ENCODE measurements at regions not wholly inside any gene's neighbourhood (a gene's known extent, or its start where the extent isn't known, plus 50 kb on each side); places are given as distances from the start of the nearest gene placed in this dataset.

DNA sequence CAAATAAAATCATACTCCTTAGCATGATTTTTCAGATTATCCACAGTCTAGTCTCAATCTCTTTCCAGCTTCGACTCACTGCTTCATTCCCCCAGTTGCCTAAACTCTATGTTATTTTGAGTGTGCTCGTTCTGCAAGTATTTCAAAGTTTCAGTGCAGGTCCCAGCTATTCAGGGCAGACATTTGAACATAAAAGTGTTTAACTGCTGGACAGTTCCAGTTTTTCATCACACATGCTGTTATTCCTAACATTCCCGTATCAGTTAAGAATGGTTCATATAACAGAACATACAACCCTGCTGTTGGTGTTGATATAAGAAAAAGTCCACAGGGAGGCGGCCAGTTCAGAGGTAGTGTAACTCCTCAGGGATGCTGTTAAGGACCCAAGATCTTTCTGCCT lies 113.3 kb downstream of the SLIT2 start:
- no peaks in the 10 kb centered on the region for H3K36me3 ChIP-seq (ENCODE audit: control insufficient read depth, insufficient read depth, low read length)
- H2AFZ ChIP-seq (ENCODE audit: low read depth, low read length) = no peak overlapping the region
- H3K9me1 ChIP-seq (ENCODE audit: control insufficient read depth, insufficient read depth, low read length) = no peaks in the 10 kb centered on the region
- H3K27ac ChIP-seq (ENCODE audit: extremely low read depth, low read depth, low read length) = no peak overlapping the region
- TF ChIP-seq ZNF354B (CRISPR knock-in tag; IDR thresholded peaks at IDR 0.05) (no peak), ZNF184 (CRISPR knock-in tag; IDR thresholded peaks at IDR 0.05) (no peak), FOXA1 (IDR thresholded peaks at IDR 0.05; ENCODE audit: borderline replicate concordance) (no peak), ZNF282 (CRISPR knock-in tag; IDR thresholded peaks at IDR 0.05) (no peak), MBD1 (CRISPR knock-in tag; IDR thresholded peaks at IDR 0.05) (no peak), NR3C1 (CRISPR knock-in tag; IDR thresholded peaks at IDR 0.05) (no peak)
- BruUV-seq (replicated peaks) = no TSS peak
- no peaks in the 10 kb centered on the region for H3K27me3 ChIP-seq (ENCODE audit: control insufficient read depth in 2 of 2, insufficient read depth in 2 of 2, low read length in 2 of 2)
- H4K20me1 ChIP-seq (replicated peaks; ENCODE audit: control insufficient read depth, insufficient read depth, low read length) = no peaks in the 10 kb centered on the region
- intact Hi-C loops (cut with micrococcal nuclease) = no loop called here
- CTCF ChIA-PET (ENCODE audit: low intra/inter-chr PET ratio) = no interaction called here
- no peak for FAIRE-seq
- no peak overlapping the region for H3K4me3 ChIP-seq
- H3K9me3 ChIP-seq (replicated peaks; ENCODE audit: control insufficient read depth, insufficient read depth, low read depth, low read length) = no peaks in the 10 kb centered on the region
- in situ Hi-C loops (cut with MboI) = no loop called here
- H3K79me2 ChIP-seq (ENCODE audit: control insufficient read depth, insufficient read depth, low read length) = no peaks in the 10 kb centered on the region
- DNase-seq (ENCODE audit: extremely low read depth in 1 of 4, low spot score in 3 of 4) = no peak
- POLR2A ChIA-PET = no interaction called here
- 4% methylated on average over 4 of the region's 4 CpGs for WGBS (ENCODE audit: insufficient coverage, low coverage, missing lambda C conversion rate)
- no peak overlapping the region for H3K4me2 ChIP-seq (ENCODE audit: insufficient read depth, low read length)
- no peak for ATAC-seq
- no peak overlapping the region for H3K9ac ChIP-seq (ENCODE audit: insufficient read depth in 1 of 2, low read depth in 2 of 2, low read length in 2 of 2)
- no peaks in the 10 kb centered on the region for H3K4me1 ChIP-seq (replicated peaks in 1 of 2; ENCODE audit: control insufficient read depth in 2 of 2, insufficient read depth in 2 of 2, low read length in 2 of 2)

DNA sequence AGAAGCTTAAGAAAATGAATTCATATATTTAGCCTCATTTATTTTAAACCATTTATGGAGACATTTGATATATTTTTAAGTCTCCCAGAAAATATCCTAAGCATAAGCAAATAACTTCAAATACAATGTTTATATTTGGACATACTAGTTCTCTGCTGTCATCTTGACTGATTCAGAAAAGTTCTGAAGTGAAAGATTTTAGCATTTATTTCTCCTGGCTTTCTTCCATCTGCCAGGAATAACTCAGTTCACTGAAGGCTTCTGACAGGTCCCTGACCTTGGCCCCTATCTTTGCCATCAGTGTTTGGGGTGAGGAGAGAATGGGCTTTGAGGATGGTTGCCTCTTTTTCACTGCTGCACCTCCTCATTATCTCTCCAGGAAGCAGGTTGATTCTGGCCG lies 115.7 kb downstream of the SLIT2 start:
- no peaks in the 10 kb centered on the region for H3K9me1 ChIP-seq (ENCODE audit: control insufficient read depth, insufficient read depth, low read length)
- no peak overlapping the region for H3K27ac ChIP-seq (ENCODE audit: extremely low read depth, low read depth, low read length)
- no peaks in the 10 kb centered on the region for H3K9me3 ChIP-seq (replicated peaks; ENCODE audit: control insufficient read depth, insufficient read depth, low read depth, low read length)
- no peak overlapping the region for H3K4me3 ChIP-seq
- CTCF ChIA-PET (ENCODE audit: low intra/inter-chr PET ratio) = no interaction called here
- H3K79me2 ChIP-seq (ENCODE audit: control insufficient read depth, insufficient read depth, low read length) = no peaks in the 10 kb centered on the region
- H3K4me1 ChIP-seq (replicated peaks in 1 of 2; ENCODE audit: control insufficient read depth in 2 of 2, insufficient read depth in 2 of 2, low read length in 2 of 2) = no peaks in the 10 kb centered on the region
- ATAC-seq = no peak
- in situ Hi-C loops (cut with MboI) = no loop called here
- intact Hi-C loops (cut with micrococcal nuclease) = no loop called here
- no peak overlapping the region for H3K9ac ChIP-seq (ENCODE audit: insufficient read depth in 1 of 2, low read depth in 2 of 2, low read length in 2 of 2)
- H2AFZ ChIP-seq (ENCODE audit: low read depth, low read length) = no peak overlapping the region
- no peaks in the 10 kb centered on the region for H3K36me3 ChIP-seq (ENCODE audit: control insufficient read depth, insufficient read depth, low read length)
- FAIRE-seq = no peak
- BruUV-seq (replicated peaks) = no TSS peak
- no peak for DNase-seq (ENCODE audit: extremely low read depth in 1 of 4, low spot score in 3 of 4)
- no peak overlapping the region for H3K4me2 ChIP-seq (ENCODE audit: insufficient read depth, low read length)
- 0% methylated on average over 1 of the region's 1 CpG for WGBS (ENCODE audit: insufficient coverage, low coverage, missing lambda C conversion rate)
- H3K27me3 ChIP-seq (ENCODE audit: control insufficient read depth in 2 of 2, insufficient read depth in 2 of 2, low read length in 2 of 2) = no peaks in the 10 kb centered on the region
- POLR2A ChIA-PET = interaction anchor here (0.8 kb wide), 1 partner anchor 368 kb away, joined by 3 read pairs; no protein-coding TSS in a partner anchor
- no peaks in the 10 kb centered on the region for H4K20me1 ChIP-seq (replicated peaks; ENCODE audit: control insufficient read depth, insufficient read depth, low read length)
- TF ChIP-seq, protein P1, sequence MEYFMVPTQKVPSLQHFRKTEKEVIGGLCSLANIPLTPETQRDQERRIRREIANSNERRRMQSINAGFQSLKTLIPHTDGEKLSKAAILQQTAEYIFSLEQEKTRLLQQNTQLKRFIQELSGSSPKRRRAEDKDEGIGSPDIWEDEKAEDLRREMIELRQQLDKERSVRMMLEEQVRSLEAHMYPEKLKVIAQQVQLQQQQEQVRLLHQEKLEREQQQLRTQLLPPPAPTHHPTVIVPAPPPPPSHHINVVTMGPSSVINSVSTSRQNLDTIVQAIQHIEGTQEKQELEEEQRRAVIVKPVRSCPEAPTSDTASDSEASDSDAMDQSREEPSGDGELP (CRISPR knock-in tag; IDR thresholded peaks at IDR 0.05; ENCODE audit: borderline replicate concordance) = no peak
- TF ChIP-seq ZNF449 (CRISPR knock-in tag; IDR thresholded peaks at IDR 0.05) = no peak
- no peak for TF ChIP-seq FOXO4 (CRISPR knock-in tag; IDR thresholded peaks at IDR 0.05)
- TF ChIP-seq ZNF239 (CRISPR knock-in tag; IDR thresholded peaks at IDR 0.05) = no peak
- no peak for TF ChIP-seq ZEB2 (IDR thresholded peaks at IDR 0.05)
- no peak for TF ChIP-seq MEIS2 (IDR thresholded peaks at IDR 0.05; ENCODE audit: partially characterized antibody)
